ENCODE measurements at regions not wholly inside any gene's neighbourhood (a gene's known extent, or its start where the extent isn't known, plus 50 kb on each side); places are given as distances from the start of the nearest gene placed in this dataset.
A peak's percentile ranks its signal among the peaks of the same experiment; 100 is the strongest.

DNA sequence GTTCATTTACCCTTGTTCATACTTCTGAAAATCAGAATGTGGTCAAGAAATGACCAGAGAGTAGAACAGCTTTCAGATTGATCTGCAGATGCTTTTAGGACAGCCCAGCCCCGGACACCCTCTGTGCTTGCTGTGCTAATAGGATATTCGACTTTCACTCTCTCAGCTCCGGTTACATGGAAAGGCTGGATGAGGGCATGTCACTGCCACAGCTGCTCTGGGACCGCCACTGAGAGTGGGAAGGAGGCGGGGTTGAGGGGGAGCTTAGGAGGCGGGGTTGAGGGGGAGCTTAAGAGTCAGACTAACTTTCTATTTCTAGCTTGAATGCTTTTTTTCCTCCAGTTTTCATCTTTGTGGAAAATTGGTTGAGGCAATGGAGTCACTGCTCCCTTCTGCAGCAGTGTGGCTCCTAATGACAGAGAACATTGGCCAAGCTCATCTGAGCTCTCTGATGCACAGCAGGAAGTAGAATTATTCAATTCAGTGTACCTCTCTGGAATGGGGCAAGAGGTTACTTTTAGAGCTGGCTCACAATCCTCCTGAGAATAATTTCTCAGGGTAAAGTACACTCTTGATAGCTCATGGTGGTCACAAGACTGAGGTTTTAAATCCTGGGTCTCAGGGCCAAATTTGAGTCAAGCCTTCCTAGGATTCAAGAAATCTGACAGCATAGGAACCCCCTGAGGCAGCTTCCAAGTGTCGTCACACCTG, 74.6 kb upstream of the NPAS1 start:
- no peak for DNase-seq (ENCODE audit: low spot score)

DNA sequence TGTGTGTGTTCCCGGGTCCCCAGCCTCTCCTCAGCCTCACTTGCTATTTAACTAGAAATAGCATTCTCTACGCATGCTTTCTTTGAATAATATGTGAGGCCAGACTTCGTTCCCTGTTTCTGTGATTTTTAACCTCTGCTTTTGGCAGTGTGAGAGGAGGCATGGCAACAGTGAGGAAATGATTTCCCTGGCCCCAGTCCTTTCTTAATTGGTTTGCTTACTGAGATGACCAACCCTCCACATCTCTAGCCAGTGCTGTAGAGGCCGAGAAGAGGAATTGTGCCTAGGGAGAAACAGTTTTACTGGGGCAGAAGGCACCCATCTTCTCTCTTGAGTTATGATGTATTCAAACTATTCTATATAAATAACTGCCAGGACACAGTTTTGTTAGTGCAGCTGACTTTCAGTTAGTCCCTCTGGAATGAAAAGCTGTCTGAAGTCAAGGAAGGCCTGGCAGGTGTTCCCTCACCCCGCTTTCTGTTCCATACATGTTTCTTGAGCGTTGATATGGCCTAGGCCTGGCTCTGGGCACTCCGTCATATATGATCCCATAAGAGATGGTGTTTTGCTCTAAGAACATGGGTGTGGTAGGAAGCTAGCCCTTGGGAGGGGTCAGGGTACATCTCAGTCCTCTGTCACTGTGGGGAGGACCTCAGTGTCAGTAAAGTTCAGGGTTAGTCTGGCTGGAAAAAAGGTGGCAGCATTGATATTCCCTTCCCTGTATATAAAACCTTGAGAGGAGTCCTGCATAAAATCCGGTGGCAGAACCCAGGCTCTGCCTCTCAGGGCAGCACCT, 73.7 kb upstream of the NPAS1 start:
- no peak for DNase-seq (ENCODE audit: low spot score)

DNA sequence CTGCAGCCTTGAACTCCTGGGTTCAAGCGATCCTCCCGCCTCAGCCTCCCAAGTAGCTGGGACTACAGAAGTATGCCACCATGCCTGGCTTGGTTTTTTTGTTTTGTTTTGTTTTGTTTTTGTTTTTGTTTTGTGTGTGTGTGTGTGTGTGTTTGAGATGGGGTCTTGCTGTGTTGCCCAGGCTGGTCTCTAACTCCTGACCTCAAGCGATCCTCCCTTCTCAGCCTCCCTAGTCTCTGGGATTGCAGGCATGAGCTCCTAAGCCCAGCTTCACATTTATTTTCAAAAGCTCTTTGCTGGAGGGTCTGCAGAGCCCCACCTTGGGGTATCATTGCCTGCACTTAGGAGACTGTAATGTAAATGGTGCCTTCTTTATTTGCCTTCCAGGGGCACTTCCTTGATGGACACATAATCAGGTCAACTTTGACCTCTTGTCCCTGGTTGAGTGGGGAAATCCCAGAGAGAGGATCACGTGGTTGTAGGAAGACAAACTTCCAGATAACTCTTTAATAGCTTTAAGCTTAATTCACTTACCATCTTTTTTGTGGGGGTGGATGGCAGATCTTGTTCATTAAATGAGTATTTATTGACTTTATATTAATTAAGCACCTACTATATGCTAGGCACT, 72.9 kb upstream of the NPAS1 start:
- no peak for DNase-seq (ENCODE audit: low spot score)

DNA sequence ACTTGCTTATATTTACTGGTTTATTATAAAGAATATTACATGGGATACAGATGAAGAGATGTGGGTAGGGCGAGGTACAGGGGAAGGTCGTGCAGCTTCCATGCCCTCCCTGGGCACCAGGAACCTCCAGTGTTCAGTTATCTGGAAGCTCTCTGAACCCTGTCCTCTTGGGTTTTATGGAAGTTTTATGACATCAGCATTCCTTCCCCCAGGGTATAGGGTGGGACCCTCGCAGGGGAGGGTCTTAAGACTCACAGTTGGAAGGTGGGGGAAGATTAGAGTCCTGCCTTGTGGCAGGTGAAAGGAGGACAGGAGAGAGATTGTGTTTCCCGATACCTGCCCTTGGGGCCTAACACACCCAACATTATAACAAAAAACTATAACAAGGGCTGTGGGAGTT, 71.8 kb upstream of the NPAS1 start:
- DNase-seq (ENCODE audit: low spot score) = no peak

DNA sequence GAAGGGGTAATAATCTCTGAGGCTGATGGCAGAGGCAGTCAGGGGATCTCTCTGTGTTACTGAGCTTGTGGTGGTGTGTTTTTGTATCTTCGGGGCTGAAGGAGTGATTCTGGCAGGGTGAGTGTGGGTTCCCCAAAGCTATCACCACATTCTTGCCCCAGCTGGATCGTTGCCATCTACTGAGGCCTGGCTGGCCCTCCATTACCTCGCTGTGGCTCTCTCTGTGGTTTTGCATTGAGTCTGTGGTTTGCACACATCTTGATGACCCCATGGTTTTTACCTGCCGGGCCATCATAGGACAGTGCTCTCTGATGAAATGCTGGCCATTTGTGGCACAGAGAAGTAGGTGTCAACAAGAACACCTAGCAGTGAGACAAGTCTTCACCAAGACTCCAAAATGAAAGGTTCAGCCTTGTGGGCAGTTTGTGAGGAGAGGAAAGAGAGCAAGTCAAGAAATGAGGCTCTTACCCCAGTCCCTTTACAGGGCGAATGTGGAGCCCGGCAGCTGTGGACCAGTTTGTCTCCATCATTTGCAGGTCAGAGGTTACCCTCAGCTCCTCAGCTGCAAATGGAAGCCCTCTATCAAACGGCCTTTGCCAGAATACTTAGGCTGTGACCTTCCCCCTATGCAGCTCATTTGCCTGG, 69.0 kb upstream of the NPAS1 start:
- no peak for DNase-seq (ENCODE audit: low spot score)

DNA sequence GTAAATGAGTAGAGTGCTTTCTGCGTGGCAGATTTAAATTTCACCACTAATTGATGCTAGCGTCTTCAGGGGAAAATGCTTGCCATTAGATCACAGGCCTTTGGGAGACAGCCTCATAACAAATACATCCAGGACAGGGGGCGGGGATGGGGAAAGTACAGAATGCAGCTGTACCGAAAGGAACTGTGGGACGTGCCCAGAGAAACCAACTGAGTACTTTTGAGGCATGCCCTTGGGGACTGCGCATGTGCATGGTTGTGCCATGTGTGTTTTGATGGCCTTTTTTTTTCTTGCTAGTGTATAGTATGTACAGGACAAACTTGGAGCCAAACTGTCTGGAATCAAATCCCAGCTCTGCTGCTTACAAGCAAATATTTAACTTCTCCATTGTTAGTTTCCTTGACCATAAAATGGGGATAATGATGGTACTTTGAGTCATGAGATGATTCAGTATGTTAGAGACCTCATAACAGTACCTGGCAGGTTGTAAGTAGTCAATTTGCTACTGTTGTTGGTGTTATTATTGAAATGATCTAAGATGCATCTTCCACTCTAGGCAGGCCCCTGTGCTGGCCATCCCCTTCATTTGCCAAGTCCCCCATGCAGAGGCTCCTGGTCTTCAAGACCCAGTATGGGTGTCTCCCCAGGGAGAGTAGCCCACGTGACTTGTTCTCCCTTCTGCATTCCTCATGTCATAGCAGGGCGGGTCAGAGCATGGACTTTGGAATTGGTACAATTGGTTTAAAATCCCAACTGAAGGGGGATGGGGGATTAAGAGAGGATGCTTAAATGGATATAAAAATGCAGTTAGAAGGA, 68.3 kb upstream of the NPAS1 start:
- no peak for DNase-seq (ENCODE audit: low spot score)

DNA sequence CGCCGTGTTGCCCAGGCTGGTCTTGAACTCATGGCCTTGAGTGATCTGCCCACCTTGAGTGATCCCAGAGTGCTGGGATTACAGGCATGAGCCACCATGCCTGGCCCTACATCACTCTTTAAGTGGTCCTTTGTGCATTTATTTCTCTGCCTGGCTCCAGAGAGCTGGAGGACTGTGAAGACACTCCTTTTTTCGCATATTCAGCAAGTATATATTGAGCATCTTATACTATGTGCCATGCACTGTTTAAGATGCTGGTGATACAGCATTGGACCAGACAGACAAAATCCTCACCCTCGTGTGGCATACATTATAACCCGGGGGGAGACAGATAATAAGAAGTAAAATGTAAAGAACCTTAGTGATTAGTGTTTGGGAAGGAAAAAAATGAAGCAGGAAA, 66.8 kb upstream of the NPAS1 start:
- DNase-seq (ENCODE audit: low spot score) = no peak

DNA sequence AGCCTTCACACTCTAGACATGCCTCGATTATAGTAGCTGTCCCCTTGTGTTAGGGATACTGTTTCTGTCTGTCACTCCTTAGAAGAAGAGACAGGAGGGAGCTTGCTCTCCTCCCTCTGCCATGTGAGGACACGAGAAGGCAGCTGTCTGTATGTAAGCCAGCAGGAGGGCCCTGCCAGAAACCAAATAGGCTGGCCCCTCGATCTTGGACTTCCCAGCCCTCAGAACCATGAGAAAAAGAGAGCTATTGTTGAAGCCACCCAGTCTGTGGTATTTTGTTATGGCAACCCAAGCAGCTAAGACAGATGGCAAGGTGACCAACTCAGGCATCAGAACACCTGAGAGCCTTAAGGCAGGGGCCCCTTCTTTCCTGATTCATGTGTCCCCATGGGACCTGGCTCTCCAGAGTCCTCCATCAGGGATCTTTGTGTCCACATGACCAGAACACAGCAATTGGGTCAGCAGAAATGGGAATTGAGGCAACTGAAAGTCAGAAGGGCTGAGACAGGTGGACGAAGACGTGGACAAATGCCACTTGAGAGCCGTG, 65.6 kb upstream of the NPAS1 start:
- no peak for DNase-seq (ENCODE audit: low spot score)

DNA sequence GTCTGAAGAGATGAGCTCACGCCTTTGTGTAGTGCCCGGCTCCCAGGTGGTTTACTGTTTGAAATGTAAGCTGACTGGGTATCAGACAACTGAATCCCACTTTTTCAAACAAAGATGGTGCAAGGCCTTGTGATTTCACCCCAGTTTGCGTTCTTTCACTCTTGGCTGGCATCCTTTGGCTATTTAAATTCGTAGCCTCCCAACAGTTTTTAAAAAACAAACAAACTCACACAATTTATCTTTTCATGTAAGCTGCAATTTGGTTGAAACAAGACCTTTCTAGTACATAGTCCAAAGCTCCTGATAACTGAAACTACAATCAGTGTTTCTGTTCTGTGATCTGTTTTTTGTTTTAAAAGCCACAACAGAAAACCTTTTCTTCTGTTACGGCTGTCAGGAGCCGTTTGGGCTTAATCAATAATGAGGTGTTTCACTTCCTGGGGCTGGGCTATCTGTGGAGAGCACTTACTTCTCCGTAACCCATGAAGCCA, 65.1 kb upstream of the NPAS1 start:
- peak; percentile 28 for DNase-seq (ENCODE audit: low spot score)

DNA sequence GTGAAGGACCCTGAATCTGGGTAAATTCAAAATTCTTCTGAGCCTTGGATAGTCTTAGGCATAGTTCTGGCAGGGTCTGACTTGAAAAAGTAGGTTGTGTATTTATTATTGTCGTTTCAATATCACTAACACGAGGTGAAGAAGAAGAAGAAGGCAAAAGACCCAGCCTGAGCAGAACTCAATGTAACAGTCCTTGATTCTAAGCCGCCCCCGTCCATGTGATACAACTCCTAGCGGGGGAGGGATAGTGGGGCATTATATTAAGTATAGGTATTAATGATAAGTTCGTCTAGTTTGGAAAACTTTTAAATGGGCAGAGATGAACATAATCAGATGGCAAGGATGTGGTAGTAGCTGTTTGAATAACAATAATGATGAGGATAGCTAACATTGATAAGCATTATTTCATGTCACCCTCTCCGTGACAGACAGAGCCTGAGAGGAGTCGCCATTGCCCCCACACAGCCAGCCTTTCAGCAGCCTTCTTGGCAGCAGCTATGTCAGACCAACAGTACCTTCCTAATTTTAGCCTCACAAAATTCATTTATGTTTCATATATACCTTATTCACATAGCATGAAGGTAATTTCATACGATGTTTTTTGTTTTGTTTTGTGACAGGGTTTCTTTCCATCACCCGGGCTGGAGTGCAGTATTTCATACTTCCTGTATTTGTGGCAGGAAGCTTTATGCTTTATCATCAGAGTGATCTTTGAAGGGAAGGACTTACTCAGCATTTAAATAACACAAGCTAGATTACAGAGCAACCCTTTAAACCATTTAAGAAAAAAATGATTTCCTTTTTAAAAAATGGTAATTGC, 64.4 kb upstream of the NPAS1 start:
- peak; percentile 67 for DNase-seq (ENCODE audit: low spot score)

DNA sequence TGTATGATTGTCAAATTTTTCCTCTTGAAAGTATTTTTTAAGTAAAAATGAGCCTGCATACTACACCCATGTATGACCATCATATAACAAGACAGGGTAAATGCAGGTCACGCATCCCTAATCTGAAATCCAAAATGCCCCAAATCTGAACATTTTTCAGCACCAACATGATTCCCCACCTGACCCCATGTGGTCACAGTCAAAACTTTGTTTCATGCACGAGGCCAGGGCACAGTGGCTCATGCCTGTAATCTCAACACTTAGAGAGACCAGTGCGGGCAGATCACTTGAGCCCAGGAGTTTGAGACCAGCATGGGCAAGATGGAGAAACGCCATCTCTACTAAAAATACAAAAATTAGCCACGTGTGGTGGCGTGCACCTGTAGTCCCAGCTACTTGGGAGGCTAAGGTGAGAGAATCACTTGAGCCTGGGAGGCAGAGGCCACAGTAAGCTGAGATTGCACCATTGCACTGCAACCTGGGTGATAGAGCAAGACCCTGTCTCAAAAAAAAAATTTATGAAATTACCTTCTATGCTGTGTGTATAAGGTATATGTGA, 63.7 kb upstream of the NPAS1 start:
- no peak for DNase-seq (ENCODE audit: low spot score)

DNA sequence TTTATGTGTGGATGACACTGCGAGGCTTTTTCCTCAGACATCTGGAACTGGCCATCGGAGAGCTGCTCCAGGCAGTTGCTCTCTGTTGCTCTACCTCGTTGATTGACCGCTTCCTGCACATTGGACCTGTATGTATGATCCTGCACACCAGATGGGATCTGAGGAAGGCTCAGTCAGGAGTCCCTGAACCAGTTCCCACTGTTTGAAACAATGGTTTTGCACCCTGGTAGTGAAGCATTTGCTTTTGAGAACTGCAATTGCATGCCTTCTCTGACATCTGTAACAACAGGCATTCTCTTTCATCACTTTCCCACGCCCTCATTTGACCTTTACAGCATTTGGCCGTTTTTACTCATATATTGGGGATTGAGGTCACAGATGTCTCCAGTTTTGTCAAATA, 61.1 kb upstream of the NPAS1 start:
- no peak for DNase-seq (ENCODE audit: low spot score)

DNA sequence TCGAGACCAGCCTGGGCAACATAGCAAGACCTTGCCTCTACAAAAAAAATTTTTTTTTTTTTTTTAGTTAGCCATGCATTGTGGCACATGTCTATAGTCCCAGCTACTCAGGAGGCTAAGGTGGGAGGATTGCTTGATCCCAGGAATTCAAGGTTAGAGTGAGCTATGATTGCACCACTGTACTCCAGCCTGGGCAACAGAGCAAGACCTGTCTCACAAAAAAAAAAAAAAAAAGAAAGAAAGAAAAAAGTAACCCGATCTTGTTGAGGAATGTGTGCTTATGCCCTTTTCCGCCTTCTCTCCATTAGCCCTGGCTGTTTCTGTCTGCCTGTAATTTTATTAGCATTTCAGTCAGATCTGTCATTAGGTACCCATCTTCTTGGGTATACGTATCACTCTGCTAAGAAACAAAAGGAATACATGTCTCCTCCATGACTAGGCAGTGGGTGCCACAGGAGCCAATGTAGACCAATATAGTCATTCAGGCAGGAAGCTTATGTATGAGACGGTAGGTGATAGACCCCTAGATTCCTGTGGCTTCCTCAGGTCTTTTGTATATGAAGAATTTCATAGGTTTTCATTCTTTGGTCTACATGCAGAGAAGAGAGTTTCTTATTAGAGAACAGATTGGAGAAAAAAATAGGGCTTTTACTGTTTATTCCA, 59.6 kb upstream of the NPAS1 start:
- DNase-seq (ENCODE audit: low spot score) = no peak

DNA sequence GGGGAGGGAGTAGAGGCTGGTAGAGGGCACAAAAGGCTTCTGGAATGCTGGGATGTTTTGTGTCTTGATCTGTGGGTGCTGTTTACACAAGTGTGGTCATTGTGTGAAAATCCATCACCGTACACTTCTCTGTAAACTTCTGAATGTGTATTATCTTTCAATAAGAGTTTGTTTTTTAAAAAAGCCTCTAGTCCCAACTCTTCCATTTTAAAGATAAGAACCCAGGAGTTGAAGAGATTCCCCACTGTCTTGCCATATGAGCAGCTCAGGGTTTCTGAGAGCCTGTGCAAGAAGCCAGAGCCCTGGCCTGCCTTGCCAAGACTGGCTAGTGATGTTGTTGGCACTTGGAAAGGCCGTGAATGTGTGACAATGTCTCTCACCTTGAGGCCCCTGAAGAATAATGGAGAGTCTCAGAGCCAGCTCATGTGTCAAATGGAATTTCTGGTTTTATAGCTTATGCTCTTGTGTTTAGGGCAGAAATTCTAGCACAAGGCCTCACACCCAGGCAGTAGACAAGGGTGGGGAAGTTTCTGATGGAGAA, 57.5 kb upstream of the NPAS1 start:
- DNase-seq (ENCODE audit: low spot score) = no peak

DNA sequence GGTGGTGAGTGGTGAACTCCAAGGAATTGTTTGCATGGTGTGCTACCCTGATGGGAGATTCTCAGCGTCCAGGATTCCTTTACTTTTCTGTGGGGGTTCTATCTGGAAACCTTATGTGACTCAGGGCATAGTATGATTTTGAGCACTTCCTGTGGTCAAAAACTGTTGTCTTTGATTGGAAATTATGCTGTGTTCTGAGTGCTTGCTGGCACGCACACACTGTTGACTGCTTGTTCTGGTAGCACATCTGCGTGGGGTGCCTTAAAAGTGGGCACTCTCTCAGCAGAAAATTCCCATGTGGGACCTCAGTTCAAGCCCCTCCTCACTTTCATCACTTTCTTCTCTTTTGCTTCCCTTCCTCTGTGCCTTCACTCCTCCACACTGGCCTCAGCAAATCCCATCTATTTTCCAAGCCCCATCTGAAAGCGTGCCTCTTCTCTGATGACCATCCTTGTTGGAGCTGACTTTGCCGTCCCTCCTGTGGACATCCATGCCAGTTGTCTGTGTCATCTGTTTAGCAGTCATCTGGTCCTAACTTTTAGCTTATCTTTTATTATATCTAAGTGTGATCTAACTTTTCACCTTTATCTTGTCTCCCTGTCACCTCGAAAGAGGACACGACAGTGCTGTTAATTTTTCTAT, 56.4 kb upstream of the NPAS1 start:
- no peak for DNase-seq (ENCODE audit: low spot score)

DNA sequence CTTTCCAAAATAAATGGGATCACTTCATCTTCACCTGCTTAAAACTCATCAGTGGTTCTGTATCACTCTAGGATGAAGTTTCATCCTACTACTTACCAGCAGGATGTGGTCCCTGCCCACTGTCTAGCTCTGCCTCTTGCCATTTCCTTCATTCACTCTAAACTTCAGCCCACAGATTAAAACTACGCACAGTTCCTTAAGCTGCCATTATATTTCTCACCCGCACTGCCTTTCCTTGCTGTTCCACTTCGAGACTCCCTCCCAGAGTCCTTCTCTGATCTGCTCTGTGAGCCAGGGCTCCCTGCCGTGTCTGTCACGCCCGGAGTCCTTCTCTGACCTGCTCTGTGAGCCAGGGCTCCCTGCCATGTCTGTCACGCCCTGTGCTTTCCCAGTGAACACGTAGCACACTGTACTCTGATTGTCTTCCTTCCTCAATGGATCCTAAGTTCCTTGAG, 52.0 kb upstream of the NPAS1 start:
- peak; percentile 38 for DNase-seq (ENCODE audit: low spot score)
